ENCODE measurements at regions not wholly inside any gene's neighbourhood (a gene's known extent, or its start where the extent isn't known, plus 50 kb on each side); places are given as distances from the start of the nearest gene placed in this dataset.

DNA sequence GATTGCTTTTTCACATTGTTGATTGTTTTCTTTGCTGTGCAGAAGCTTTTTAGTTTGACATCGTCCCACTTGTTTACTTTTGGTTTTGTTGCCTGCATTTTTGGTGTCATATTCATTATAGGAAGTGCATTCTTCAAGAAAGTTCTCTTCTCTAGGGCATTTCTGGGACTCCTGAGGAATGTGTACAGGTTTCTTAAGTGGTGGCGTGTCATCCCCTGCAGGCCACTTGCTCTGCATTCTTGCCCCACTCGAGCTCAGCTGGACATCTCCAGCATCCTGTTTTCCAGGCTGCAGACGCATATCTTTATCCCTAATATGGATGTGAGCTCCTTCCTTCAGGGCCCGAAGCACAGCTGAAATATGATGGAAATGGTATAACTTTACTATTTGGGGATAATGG is 255.6 kb upstream of the HABP2 start:
- ChIA-PET CTCF (no interaction called here), POLR2A (no interaction called here)
- no peak for DNase-seq (ENCODE audit: extremely low spot score)
- TF ChIP-seq FOXA1 (IDR thresholded peaks at IDR 0.05) (no peak), SP1 (IDR thresholded peaks at IDR 0.05) (no peak), NFRKB (IDR thresholded peaks at IDR 0.05) (no peak), ELF4 (IDR thresholded peaks at IDR 0.05) (no peak), HDGF (IDR thresholded peaks at IDR 0.05; ENCODE audit: borderline replicate concordance) (no peak), L3MBTL2 (conservative IDR thresholded peaks at IDR 0.05) (no peak), ZNF384 (IDR thresholded peaks at IDR 0.05) (no peak), FOXK2 (IDR thresholded peaks at IDR 0.05) (no peak), ARNT (IDR thresholded peaks at IDR 0.05) (no peak), FOXM1 (IDR thresholded peaks at IDR 0.05; ENCODE audit: borderline replicate concordance) (no peak), LEF1 (IDR thresholded peaks at IDR 0.05; ENCODE audit: borderline replicate concordance) (no peak), CTBP1 (IDR thresholded peaks at IDR 0.05; ENCODE audit: borderline replicate concordance) (no peak), SUZ12 (IDR thresholded peaks at IDR 0.05) (no peak), TARDBP (IDR thresholded peaks at IDR 0.05) (no peak), BHLHE40 (IDR thresholded peaks at IDR 0.05; ENCODE audit: borderline replicate concordance) (no peak)
- TF ChIP-seq, protein P1, sequence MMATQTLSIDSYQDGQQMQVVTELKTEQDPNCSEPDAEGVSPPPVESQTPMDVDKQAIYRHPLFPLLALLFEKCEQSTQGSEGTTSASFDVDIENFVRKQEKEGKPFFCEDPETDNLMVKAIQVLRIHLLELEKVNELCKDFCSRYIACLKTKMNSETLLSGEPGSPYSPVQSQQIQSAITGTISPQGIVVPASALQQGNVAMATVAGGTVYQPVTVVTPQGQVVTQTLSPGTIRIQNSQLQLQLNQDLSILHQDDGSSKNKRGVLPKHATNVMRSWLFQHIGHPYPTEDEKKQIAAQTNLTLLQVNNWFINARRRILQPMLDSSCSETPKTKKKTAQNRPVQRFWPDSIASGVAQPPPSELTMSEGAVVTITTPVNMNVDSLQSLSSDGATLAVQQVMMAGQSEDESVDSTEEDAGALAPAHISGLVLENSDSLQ (IDR thresholded peaks at IDR 0.05): no peak

DNA sequence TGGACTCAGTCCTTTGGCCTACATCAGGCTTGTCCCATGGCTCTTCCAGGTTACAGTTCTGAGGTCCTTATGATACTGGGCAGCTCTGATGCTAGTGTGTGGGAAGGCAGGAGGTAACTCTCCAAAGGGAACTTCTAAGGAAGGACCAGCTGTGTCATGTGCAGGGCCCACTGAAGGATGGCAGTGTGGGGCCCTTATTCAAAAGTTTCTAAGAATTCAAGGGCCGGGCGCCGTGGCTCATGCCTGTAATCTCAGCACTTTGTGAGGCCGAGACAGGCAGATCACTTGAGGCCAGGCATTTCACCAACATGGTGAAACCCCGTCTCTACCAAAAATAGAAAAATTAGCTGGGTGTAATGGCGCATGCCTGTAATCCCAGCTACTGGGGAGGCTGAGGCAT is 254.2 kb upstream of the HABP2 start:
- ChIA-PET CTCF (no interaction called here), POLR2A (no interaction called here)
- no peak for DNase-seq (ENCODE audit: extremely low spot score)
- TF ChIP-seq SP1 (IDR thresholded peaks at IDR 0.05) (no peak), FOXK2 (IDR thresholded peaks at IDR 0.05) (no peak), ARNT (IDR thresholded peaks at IDR 0.05) (no peak), FOXM1 (IDR thresholded peaks at IDR 0.05; ENCODE audit: borderline replicate concordance) (no peak), L3MBTL2 (conservative IDR thresholded peaks at IDR 0.05) (no peak), LEF1 (IDR thresholded peaks at IDR 0.05; ENCODE audit: borderline replicate concordance) (no peak), ELF4 (IDR thresholded peaks at IDR 0.05) (no peak), TARDBP (IDR thresholded peaks at IDR 0.05) (no peak), FOXA1 (IDR thresholded peaks at IDR 0.05) (no peak), NFRKB (IDR thresholded peaks at IDR 0.05) (no peak), BHLHE40 (IDR thresholded peaks at IDR 0.05; ENCODE audit: borderline replicate concordance) (no peak)

DNA sequence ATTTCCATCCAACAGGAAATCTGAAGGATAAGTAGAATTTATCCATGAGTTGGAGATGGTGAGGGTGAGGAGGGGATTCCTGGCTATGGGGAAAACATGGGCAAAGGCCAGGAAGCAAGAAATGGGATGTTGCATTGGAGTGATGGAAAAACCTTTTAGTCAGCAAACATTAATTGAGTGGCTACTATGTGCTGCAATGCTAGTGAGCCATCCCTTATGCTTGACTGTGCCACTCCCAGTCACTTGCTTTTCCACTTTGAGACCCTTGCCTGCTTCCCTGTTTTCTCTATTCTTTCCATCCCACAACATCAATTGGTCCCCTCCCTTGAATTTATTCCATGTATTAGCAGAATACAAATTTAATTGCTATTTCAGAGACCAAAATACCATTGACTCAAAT is 252.7 kb upstream of the HABP2 start:
- CTCF ChIA-PET: no interaction called here
- no peak for TF ChIP-seq FOXK2 (IDR thresholded peaks at IDR 0.05)
- no peak for TF ChIP-seq BHLHE40 (IDR thresholded peaks at IDR 0.05; ENCODE audit: borderline replicate concordance)
- TF ChIP-seq ELF4 (IDR thresholded peaks at IDR 0.05): no peak
- TF ChIP-seq SUZ12 (IDR thresholded peaks at IDR 0.05): no peak
- TF ChIP-seq L3MBTL2 (conservative IDR thresholded peaks at IDR 0.05): no peak
- no peak for TF ChIP-seq FOXA1 (IDR thresholded peaks at IDR 0.05)
- no peak for TF ChIP-seq ARNT (IDR thresholded peaks at IDR 0.05)
- no peak for TF ChIP-seq NFRKB (IDR thresholded peaks at IDR 0.05)
- no peak for TF ChIP-seq TARDBP (IDR thresholded peaks at IDR 0.05)
- no peak for TF ChIP-seq FOXM1 (IDR thresholded peaks at IDR 0.05; ENCODE audit: borderline replicate concordance)
- no peak for TF ChIP-seq SP1 (IDR thresholded peaks at IDR 0.05)
- TF ChIP-seq HDGF (IDR thresholded peaks at IDR 0.05; ENCODE audit: borderline replicate concordance): no peak
- no peak for TF ChIP-seq LEF1 (IDR thresholded peaks at IDR 0.05; ENCODE audit: borderline replicate concordance)
- TF ChIP-seq, protein P1 (IDR thresholded peaks at IDR 0.05): no peak
- TF ChIP-seq ZNF384 (IDR thresholded peaks at IDR 0.05): no peak
- TF ChIP-seq CTBP1 (IDR thresholded peaks at IDR 0.05; ENCODE audit: borderline replicate concordance): no peak

DNA sequence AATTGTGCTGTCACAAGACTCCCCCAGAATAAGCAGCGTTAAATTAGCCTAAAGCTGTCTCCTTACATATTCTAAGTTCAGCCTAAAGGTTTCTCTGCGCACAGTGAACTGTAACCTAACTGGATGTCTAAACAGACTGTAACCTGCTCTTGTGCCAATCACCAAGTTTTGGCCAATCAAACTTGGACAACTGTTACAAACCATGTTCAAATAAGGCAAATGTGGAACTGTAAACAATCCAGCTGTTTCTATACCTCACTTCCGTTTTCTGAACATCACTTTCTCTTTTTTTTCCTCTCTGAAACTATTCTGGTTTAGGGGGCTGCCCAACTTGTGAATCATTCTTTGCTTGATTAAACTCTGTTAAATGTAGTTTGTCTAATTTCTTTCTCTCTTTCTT is 252.2 kb upstream of the HABP2 start:
- POLR2A ChIA-PET: no interaction called here
- CTCF ChIA-PET: no interaction called here
- DNase-seq (ENCODE audit: extremely low spot score): no peak

More for the DNA sequence above, 252.7 kb upstream of the HABP2 start:
- POLR2A ChIA-PET: no interaction called here
- no peak for DNase-seq (ENCODE audit: extremely low spot score)

DNA sequence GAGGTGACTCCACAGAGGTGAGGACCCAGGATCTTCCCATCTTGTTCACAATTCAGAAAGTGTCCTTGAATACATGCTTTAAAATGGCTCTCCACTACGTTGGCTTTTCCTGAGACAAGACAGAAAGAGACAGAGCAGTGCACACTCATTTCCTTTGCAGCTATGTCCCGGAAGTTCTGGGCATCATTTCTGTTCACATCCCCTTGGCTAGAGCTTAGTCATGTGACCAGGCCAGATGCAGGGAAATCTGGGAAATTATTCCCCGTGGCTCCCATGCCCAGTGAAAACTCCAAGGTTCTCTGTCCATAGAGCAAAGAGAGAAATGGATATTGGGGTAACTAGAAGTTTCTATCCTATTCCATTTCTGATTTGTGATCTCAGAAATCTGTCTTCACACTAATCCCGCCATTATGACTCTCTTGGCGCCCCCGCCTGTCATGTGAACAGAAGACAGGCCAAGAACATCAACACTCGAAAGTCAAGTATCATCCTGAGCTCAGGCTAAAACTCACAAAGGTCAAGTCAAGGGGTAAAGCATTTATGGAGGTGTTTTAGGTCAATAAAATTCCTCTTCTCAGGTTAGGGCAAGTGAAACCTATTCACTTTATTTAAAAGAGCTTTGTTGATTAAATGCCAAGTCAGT is 251.4 kb upstream of the HABP2 start:
- POLR2A ChIA-PET: no interaction called here
- CTCF ChIA-PET: interaction anchor here (0.6 to 1.1 kb wide), 2 partner anchors 16 to 155 kb away, joined by 3 to 4 read pairs; no protein-coding TSS in a partner anchor
- TF ChIP-seq L3MBTL2 (conservative IDR thresholded peaks at IDR 0.05) (no peak; the same call in 1 of the 2 replicates), NFRKB (IDR thresholded peaks at IDR 0.05) (no peak), ELF4 (IDR thresholded peaks at IDR 0.05) (no peak), SUZ12 (IDR thresholded peaks at IDR 0.05) (no peak), FOXM1 (IDR thresholded peaks at IDR 0.05; ENCODE audit: borderline replicate concordance) (no peak), CTBP1 (IDR thresholded peaks at IDR 0.05; ENCODE audit: borderline replicate concordance) (no peak), FOXK2 (IDR thresholded peaks at IDR 0.05) (no peak), SP1 (IDR thresholded peaks at IDR 0.05) (no peak), HDGF (IDR thresholded peaks at IDR 0.05; ENCODE audit: borderline replicate concordance) (no peak), LEF1 (IDR thresholded peaks at IDR 0.05; ENCODE audit: borderline replicate concordance) (no peak), BHLHE40 (IDR thresholded peaks at IDR 0.05; ENCODE audit: borderline replicate concordance) (no peak), TARDBP (IDR thresholded peaks at IDR 0.05) (no peak), ZNF384 (IDR thresholded peaks at IDR 0.05) (no peak), FOXA1 (IDR thresholded peaks at IDR 0.05) (no peak), ARNT (IDR thresholded peaks at IDR 0.05) (no peak)
- TF ChIP-seq, protein P1 (IDR thresholded peaks at IDR 0.05): no peak
- DNase-seq (ENCODE audit: extremely low spot score): no peak

More for the DNA sequence above, 252.2 kb upstream of the HABP2 start:
- TF ChIP-seq ZNF384 (IDR thresholded peaks at IDR 0.05) (no peak), NFRKB (IDR thresholded peaks at IDR 0.05) (no peak), FOXM1 (IDR thresholded peaks at IDR 0.05; ENCODE audit: borderline replicate concordance) (no peak), BHLHE40 (IDR thresholded peaks at IDR 0.05; ENCODE audit: borderline replicate concordance) (no peak)

DNA sequence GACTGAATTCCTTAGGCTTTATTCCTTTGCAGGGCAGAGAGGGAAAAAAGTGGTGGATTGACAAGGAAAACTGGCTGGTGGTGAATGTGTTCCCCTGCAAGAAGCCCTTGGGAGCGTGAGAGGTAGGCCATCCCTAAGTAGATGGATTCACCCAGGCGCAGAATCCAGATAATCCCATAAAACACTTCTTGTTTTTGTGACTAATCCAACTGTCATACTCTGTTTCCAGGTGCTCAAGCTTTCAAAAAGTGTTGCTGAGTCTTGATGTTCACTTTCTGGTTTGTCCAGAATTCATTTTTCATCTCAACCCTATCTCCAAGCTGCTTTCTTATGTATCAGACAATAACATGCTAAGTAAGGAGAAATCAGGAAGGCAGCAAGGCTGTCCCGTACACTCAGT is 250.8 kb upstream of the HABP2 start:
- TF ChIP-seq, protein P1 (IDR thresholded peaks at IDR 0.05): no peak
- no peak for TF ChIP-seq ARNT (IDR thresholded peaks at IDR 0.05)
- no peak for TF ChIP-seq BHLHE40 (IDR thresholded peaks at IDR 0.05; ENCODE audit: borderline replicate concordance)
- TF ChIP-seq SP1 (IDR thresholded peaks at IDR 0.05): no peak
- no peak for TF ChIP-seq TARDBP (IDR thresholded peaks at IDR 0.05)
- no peak for TF ChIP-seq ELF4 (IDR thresholded peaks at IDR 0.05)
- TF ChIP-seq CTBP1 (IDR thresholded peaks at IDR 0.05; ENCODE audit: borderline replicate concordance): no peak
- DNase-seq (ENCODE audit: extremely low spot score): no peak
- ChIA-PET POLR2A (no interaction called here), CTCF (interaction anchor here (0.6 to 1.1 kb wide), 2 partner anchors 17 to 156 kb away, joined by 3 to 4 read pairs; no protein-coding TSS in a partner anchor)

Data from HEK293T (cell line).